HL-60 (cell line): ENCODE measurements at regions not wholly inside any gene's neighbourhood (a gene's known extent, or its start where the extent isn't known, plus 50 kb on each side); places are given as distances from the start of the nearest gene placed in this dataset.

ENCODE experiments used
- CTCF ChIP-seq: IDR thresholded peaks from one replicate; pipeline ENCODE4 v1.5.1; 2011; ENCODE audit warnings: low read length, control low read depth, inconsistent platforms; ENCODE audit not compliant: insufficient read depth
- POLR2AphosphoS5 ChIP-seq: IDR thresholded peaks from 2 replicates; pipeline ENCODE4 v1.6.1; 2012; ENCODE audit warnings: low read depth
- REST ChIP-seq: IDR thresholded peaks from 2 replicates; pipeline ENCODE4 v1.6.1; 2012; ENCODE audit warnings: low read depth; ENCODE audit not compliant: insufficient replicate concordance
- SPI1 ChIP-seq: IDR thresholded peaks from 2 replicates; pipeline ENCODE4 v1.6.1; 2012; ENCODE audit warnings: low read depth, mild to moderate bottlenecking, borderline replicate concordance

GRCh38 chr4:14837860-14838259 is 164.4 kb upstream of the CPEB2 start:
- no peak for TF ChIP-seq POLR2AphosphoS5
- TF ChIP-seq CTCF, result no peak
- peak; percentile 67 for TF ChIP-seq SPI1
- no peak for TF ChIP-seq REST
